NCI-H1694 (cell line): ENCODE measurements at regions not wholly inside any gene's neighbourhood (a gene's known extent, or its start where the extent isn't known, plus 50 kb on each side); places are given as distances from the start of the nearest gene placed in this dataset.
"Not testable (repeated sequence)": the region's sequence is repeated elsewhere in the genome, so short reads cannot be mapped to it uniquely, and the experiment has no call there.

Experiments used
- DNase-seq: peaks from one replicate; lab custom pipeline; 2025; lab: John Stamatoyannopoulos, UW

DNA sequence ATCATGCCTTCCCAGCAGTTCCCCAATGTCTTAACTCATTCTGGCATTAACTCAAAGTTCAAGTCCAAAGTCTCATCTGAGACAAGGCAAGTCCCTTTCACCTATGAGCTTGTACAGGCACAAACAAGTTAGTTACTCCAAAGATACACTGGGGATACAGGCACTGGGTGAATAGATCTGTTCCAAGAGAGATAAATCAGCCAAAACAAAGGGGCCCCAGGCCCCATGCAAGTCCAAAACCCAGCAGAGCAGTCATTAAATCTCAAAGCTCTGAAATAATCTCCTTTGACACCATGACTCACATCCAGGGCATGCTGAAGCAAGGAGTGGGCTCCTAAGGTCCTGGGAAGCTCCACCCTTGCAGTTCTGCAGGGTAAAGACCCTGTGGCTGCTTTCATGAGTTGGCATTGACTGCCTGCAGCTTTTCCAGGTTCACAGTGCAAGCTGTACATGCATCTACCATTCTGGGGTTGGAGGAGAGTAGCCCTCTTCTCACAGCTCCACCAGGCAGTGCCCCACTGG lies 332.2 kb upstream of the KIF2B start:
- no peak for DNase-seq

DNA sequence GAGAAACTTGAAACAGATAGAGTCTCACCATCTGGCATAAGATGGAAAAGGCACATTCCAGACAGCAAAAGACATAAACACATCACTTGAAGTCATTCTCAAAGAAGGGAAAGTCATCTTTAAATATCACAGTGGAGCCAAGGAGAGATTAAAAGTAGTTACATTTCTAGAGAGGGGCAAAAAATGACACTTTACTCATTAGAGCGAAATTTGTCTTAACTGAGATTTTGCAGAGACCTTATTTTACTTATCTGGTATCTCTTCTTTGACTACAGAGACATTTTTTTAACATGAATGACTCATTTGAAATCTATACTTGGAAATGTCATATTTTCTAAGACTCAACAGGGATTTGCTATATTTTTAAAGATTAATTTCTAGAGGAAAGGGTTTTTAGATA lies 339.0 kb upstream of the KIF2B start:
- DNase-seq: no peak

DNA sequence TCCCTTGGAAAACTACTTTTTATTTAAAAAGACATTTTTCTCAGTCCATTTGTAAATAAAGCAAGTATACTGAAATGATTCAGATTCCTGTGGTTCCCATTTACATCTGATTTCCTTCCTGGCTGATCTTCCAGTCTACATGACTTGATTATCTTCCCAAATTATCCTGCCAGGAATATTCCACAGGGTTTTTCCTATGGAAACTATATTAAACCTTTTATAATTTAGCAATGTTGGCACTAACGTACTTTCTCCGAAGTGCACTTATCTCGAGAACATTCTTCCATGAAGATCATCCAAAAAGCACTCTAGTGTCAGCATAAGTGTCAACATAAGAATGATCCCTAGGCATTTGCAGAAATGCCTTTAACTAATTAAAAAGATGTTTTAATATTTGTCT lies 347.7 kb upstream of the KIF2B start:
- DNase-seq: no peak

DNA sequence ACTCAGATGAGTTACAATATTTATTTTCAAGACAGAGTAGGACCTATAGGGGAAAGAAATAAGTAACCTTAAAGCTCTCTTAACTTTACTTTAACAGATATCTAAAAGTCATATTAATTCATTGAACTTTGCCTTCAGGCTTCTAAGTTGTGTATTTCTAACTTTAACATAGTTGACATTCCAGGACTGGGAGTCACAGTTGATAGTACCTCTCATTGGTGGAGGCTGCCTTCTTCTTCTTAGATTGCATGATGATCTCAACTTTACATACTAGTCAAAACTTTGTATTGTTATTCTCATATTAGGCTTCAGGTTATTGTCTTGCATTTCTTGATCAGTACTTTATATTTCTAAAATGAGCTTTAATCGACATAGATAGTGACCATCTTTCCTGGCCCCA lies 350.1 kb upstream of the KIF2B start:
- no peak for DNase-seq

DNA sequence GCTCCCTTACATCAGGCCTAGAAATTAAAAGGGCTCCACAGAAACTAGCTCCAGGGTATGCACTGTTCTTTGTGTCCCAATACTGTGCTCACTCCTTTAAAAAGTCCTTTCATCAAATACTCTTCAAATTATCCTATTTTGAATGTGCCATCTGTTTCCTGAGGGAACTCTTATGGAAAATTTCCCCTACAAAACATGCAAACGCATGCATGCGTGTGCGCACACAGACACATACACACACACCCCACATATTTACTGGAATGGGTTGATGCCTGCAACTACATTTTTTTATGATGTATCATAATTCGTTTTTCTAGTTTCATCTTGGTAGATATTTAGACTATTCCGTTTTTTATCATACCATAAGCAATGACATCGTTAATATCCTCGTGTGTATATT lies 351.2 kb upstream of the KIF2B start:
- DNase-seq: no peak

DNA sequence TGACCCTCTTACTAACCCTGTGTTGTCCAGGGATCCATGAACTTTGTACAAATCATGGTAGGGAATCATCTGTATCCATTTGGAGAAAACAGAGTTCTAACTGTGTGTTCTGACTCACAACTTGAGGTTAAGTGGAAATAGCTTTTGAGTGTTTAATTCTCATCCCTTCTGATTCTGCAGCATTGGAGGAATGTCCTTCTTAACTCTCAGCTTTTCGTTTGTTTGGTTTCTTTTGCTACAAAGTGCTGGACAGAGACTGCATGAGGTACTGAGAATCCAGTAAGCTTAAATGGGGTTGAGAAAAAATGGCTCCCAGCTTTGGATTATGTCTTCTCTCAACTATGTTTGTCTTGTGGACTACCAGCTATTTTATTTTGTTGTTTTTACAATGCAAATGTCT lies 352.1 kb upstream of the KIF2B start:
- no peak for DNase-seq

DNA sequence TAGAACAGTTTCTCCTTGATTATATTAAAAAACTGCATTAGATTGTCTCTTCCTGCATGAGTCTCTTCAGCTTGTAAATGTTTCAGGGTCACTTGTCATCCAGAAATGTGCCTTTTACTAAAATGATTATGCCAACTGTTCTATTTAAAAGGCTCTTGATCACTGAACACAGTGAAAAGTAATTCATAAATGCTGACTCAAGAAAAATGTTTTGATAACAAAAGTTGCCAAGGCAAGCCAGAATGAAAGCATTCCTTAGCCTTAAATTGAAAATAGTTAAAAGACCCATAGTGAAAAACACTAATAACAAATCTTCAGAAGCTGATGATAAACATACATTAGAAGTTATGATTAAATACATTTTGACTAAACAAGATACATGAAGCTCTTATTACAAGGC lies 356.0 kb upstream of the KIF2B start:
- DNase-seq: no peak

DNA sequence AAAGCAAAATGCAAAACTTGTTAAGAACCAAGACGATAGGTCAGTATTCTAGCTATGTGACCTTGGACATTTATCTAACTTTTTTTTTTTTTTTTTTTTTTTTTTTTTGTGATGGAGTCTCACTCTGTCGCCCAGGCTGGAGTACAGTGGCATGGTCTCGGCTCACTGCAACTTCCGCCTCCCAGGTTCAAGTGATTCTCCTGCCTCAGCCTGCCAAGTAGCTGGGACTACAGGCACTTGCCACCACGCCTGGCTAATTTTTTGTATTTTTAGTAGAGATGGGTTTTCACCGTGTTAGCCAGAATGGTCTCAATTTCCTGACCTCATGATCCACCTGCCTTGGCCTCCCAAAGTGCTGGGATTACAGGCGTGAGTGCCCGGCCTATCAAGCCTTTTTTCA lies 358.3 kb upstream of the KIF2B start:
- not testable (repeated sequence) for DNase-seq

DNA sequence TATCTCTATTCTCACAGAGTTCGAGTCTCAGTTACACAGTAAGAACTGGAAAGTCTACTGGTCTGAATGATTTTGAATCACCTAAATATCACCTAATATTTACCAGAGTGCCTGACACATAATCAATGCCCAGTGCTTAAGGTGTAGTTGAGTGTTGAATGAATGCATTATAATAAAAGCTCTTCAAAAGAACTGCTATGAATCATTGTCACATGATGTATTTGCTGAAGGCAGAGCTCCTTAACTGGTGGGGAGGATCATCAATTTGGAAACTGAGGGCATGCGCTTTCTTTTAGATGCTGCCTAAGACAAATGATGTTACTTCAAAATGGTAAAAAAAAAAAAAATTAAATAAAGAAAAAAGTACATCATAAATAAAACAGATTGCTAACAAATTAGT lies 359.4 kb upstream of the KIF2B start:
- no peak for DNase-seq

DNA sequence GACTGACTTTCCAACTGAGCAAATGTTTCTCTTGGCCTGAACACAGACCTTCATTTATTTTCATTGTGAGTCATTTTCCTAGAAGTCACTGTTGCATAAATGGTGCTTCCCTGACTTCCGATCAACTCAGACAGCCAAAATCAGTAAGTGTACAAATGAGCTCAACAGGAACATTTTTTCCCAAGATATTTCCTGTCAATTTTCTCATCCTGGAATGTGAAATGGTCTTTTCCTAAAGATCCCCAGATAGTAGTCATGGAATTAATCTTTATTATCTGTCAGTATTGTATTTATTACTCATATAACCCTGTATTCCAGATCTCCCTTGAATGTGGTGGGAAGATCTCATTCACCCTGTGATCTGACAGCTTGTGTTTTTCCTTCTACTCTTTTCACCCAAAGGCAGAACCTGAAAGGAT lies 360.3 kb upstream of the KIF2B start:
- DNase-seq: no peak

DNA sequence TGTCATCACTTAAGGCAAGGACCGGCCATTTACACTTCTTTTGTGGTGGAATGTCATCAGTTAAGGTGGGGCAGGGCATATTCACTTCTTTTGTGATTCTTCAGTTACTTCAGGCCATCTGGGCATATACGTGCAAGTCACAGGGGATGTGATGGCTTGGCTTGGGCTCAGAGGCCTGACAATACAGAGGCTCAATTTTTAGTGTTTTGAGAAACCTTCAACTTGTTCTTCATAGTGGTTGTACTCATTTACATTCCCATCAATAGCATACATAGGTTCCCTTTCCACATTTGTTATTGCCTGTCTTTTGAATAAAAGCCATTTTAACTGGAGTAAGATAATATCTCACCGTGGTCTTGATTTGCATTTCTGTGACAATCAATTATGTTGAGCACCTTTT lies 366.8 kb upstream of the KIF2B start:
- not testable (repeated sequence) for DNase-seq

DNA sequence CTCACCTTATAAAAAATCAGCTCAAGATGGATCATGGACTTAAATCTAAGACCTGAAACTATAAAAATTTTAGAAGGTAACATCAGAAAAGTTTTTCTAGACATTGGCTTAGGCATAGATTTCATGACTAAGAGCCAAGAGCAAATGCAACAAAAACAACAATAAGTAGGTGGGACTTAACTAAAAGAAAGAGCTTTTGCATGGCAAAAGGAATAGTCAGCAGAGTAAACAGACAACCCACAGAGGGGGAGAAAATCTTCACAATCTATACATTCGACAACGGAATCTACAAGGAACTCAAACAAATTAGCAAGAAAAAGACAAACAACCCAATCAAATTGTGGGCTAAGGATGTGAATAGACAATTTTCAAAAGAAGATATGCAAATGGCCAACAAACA lies 368.4 kb upstream of the KIF2B start:
- no peak for DNase-seq

DNA sequence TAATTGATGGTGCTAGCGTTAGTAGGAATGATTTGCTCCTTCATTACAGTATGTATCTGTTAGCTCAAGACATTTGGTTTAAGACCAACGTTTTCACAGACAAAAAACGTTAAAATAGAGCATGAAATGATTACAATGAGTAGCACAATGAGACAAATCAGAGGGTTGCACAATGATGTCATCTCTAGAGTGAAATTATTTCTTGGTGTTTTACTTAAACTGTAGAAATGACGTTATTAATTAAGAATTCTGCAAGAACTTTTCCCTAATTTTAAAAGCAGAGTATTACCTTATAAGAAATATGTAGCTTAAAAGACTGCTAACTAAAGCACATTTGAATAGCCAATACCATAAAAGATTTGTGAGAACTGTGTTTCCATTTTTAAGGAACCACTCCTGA lies 373.4 kb upstream of the KIF2B start:
- DNase-seq: no peak

DNA sequence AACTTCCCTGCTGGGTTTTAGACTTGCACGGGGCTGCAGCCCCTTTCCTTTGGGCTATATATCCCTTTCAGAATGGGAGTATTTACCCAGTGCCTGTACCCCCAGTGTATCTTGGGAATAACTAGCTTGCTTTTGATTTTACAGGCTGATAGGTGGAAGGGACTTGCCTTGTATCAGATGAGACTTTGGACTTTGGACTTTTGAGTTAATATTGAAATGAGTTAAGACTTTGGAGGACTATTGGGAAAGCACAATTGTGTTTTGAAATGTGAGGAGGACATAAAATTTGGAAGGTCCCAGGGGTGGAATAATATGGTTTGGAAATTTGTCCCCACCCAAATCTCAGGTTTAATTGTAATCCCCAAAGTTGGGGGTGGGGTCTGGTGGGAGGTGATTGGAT lies 393.8 kb upstream of the KIF2B start:
- DNase-seq: no peak

DNA sequence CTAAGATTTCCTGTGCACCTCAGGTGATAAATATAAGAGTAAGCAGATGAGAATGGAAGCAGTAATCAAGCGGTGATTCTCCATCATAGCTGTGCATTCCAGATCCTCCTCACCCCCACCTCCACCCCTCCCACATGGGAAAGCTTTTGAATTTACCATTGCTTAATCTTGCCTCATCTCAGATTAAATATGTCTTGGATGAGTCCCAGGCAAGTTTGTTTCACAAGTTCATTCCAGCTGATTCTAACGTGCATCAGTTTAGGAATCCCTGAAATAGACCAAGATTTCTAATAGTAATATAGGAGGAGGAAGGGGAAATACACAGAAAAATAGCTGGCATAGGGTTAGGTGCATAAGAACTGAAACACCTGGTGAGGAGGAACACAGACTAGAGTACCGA lies 396.2 kb upstream of the KIF2B start:
- DNase-seq: no peak

DNA sequence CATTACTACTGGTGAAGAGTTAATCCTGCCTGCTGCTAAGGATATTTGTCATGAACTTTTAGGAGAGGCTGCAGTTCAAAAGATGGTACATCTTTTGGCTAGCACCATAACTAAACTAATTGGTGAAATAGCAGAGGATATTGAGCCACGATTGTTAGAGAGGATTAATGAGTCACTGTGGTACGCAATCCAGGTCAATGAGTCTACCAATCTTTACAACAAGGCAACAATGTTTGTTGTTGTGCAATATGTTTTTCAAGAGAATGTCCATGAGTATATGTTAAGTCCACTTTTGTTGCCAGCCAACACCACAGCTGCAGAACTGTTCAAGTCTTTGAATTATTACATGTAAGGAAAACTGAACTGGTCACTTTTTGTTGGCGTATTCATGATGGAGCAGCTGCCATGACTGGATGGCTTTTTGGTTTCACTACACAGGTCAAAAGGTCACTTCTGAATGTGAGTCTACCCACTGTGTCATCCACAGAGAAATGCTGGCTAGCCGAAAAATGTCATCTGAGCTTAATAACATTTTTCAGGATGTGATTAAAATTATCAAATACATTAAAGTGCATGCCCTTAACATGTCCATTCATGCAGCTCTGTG lies 402.6 kb upstream of the KIF2B start:
- DNase-seq: no peak

DNA sequence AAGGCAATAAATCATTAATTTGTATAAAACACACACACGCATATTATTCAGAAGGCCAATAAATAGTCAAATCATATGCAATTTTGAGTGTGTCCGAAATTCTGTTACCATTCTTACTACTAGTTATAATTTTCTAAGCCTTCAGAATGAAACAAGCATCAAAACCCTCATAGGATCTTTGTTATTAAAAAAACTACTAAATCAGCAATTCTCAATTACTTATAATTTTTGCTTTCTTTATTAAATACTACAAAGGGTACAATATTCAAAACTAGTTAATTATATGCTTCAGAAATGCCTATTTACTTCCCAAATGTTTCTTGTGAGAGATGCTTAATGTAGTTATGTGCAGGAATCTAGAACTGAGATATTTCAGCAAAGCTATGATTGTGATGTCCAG lies 413.1 kb upstream of the KIF2B start:
- no peak for DNase-seq

DNA sequence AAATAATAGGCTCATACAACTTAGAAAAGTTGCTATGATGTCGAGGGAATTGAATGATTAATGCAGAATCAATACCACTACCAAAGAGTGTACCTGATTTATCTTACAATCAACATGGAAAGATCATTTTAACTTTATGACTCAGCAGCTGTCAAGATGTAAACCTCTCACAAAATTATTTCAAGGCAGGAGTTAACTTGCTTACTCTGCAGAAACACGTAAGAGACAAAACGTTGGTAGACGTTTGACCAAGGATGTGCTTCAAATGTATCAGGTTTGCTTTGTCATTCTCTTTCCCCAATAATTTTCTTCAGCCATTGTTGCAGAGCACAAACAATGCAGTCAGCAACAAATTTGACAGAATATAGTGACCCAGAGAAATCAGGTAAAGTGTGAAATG lies 415.8 kb upstream of the KIF2B start:
- no peak for DNase-seq

DNA sequence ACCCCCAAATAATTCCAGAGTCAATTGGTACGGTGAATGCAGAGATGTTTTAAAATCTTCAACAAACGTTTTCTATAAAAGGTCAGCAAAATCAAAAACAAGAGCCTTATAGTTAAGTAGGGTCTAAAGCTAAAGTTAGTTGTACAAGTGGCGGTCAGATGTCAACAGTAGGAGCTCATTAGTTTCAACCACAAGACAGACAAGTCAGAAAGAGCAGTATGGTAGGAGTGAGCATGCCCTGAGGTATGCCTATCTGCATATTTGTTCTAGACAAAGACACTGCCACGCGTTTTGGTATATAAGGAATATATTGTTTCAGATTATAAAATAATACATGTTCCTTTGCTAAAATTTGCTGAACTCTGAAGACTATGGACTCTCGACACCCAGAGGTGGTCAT lies 431.5 kb upstream of the KIF2B start:
- DNase-seq: no peak

DNA sequence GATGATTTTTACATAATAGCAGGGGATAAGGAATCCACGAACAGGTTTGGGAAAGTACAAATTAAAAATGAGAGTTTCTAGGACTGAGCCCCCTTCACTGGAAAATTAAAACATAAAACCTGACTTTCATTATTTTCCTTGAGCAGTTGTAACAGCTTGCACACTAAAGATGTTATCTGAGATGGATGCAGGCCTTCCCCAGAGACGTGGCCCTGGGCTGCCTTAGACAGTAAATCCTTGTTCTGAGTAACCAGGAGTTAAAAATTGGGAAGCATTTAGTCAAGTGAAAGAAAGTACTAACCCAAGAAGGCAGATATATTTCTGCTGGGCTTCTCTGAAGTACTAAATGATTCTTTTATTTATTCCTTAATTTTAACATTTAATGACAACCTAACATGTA lies 432.2 kb upstream of the KIF2B start:
- no peak for DNase-seq

DNA sequence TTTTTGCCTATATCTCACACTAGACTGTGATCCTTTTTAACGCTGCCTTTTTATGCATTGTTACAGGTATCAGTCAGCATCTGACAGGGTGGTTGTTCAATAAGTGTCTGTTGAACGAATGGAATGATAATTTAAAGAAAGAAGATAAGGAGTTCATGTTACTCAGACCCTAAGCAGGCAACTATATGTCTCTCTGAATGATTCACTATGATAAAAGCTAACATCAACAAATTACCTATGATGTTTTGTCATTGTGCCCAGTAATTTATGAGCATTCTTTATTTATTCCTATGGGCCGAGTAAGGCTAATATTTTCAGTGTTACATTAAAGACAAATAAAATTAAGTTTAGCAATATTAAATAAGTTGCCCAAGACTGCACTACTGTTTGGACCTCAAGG lies 435.0 kb upstream of the KIF2B start:
- DNase-seq: no peak

DNA sequence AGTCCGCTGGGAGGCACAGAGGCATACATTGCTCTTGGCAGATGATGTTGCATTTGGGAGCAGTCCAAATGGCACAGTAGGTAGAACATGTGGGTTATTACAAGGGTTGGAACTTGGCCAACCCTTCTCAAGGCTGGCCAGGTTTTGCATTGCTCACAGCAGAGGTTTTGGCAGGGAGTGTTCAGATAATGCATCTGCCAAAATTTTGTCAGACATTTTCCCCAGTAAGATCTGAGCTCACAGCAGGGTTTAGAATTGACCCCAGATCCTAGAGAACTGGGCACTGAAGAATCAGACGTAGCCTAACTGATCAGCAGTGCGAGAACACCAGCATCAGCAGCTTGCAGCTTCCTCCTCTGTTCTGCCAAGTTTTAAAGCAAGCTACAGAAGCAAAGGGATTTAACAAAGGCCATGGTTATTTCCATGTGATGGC lies 468.8 kb upstream of the KIF2B start:
- peak; percentile 97 for DNase-seq

DNA sequence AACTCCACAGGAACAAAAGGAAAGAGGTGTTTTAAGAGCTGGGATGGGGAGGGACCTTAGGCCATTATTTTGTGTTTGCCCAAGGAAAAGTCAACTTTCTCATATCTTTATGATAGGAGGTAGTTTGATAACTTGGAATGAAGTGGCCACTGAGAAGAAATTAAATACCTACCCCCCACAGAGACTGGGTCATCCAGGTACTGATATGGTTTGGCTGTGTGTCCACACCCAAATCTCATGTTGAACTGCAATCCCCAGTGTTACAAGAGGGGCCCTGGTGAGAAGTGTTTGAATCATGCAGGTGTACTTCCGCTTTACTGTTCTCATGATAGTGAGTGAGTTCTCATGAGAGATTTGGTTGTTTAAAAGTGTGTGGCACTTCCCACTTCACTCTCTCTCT lies 477.9 kb upstream of the KIF2B start:
- DNase-seq: no peak

DNA sequence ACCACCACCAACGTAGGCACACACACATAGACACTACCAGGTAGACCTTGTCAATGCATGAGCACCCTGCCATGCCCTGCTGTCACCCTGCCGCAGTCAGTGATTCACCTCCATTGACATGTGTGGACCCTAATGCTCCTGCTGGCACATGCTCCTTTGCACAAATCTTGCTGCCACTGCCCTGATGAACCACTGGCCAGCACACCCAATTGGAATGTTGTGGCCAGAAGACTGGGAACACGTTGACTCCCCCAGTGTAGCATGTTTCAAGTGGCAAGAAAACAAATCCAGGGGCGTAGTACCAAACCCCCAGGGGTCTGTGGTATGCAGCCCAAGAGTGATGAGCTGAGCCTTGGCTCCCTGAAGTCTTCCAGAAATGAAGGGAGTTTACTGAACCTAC lies 486.4 kb upstream of the KIF2B start:
- DNase-seq: no peak

DNA sequence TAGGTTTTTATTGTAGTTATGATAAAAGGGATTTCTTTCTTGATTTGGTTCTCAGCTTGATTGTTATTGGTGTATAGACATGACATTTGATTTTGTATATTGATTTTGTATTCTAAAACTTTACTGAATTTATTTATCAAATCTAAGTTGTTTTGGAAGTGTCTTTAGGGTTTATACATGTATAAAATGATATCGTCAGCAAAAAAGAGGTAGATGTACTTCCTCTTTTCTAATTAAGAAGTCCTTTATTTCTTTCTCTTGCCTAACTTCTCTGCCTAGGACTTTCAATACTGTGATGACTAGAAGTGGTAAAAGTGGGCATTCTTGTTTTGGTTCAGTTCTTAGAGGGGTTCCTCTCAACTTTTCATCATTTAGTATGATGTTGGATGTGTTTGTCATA lies 487.3 kb upstream of the KIF2B start:
- DNase-seq: no peak
